K562 (cell line): ENCODE measurements at regions not wholly inside any gene's neighbourhood (a gene's known extent, or its start where the extent isn't known, plus 50 kb on each side); places are given as distances from the start of the nearest gene placed in this dataset.

ENCODE experiments used
- ATAC-seq: fragments of 200-7000 bp; cut with Tn5 transposase; 3 replicates; pipeline ENCODE4 v1.9.1; 2020; ENCODE audit warnings: moderate library complexity
- BruUV-seq: library from RNA; stranded (reverse); fragments of 400-500 nt; replicated peaks from 2 replicates; lab custom pipeline; 2021; lab: Mats Ljungman, UMichigan
- CTCF ChIA-PET: fragments of 300-600 bp; formaldehyde crosslinking; extraction: SDS; loops from one replicate; lab custom pipeline; 2021; ENCODE audit warnings: low intra/inter-chr PET ratio; lab: Yijun Ruan, JAX
- POLR2A ChIA-PET: fragments of 300-600, 350-650 bp; sonication (Branson Sonifier 250); formaldehyde crosslinking; extraction: SDS; loops from one replicate; lab custom pipeline; 2021; ENCODE audit warnings: antibody characterized with exemption, inconsistent platforms; lab: Yijun Ruan, JAX
- DNase-seq, 4 experiments: peaks; one replicate each; pipeline versions ENCODE4 v3.0.0 to v3.0.0-alpha.2; 2011 to 2018; ENCODE audit warnings: low spot score in 3 of 4, mixed read lengths in 3 of 4; ENCODE audit errors: extremely low read depth in 1 of 4
- FAIRE-seq: peaks from 2 replicates; lab custom pipeline; 2011; peaks lifted over from hg19 to GRCh38; lab: Jason Lieb, UNC
- H2AFZ ChIP-seq: 2 replicates; pipeline ENCODE4 v1.6.0; 2011; ENCODE audit warnings: low read depth, low read length, control low read depth, inconsistent platforms
- H3K27ac ChIP-seq: fragments of 200-600 bp; 3 replicates; pipeline ENCODE4 v1.8.0; 2011; ENCODE audit warnings: low read depth, mild to moderate bottlenecking, control low read depth, inconsistent platforms, low read length, moderate library complexity, mixed read lengths; ENCODE audit errors: extremely low read depth
- H3K27me3 ChIP-seq, 2 experiments: fragments of 300-600 bp in 1 of 2; 2 replicates in 1 of 2; 3 replicates in 1 of 2; pipeline versions ENCODE4 v1.6.0 to v1.8.0; 2011; ENCODE audit warnings: inconsistent platforms in 2 of 2, low read length in 2 of 2, mild to moderate bottlenecking in 1 of 2, mixed read lengths in 1 of 2, moderate library complexity in 1 of 2; ENCODE audit not compliant: control insufficient read depth in 2 of 2, insufficient read depth in 2 of 2
- H3K36me3 ChIP-seq: fragments of 300-600 bp; 3 replicates; pipeline ENCODE4 v1.8.0; 2011; ENCODE audit warnings: mild to moderate bottlenecking, low read length, inconsistent platforms; ENCODE audit not compliant: control insufficient read depth, insufficient read depth
- H3K4me1 ChIP-seq, 2 experiments: fragments of 200-600 bp in 1 of 2; replicated peaks in 1 of 2; 2 replicates in 1 of 2; 3 replicates in 1 of 2; pipeline versions ENCODE4 v1.5.1 to v1.8.0; 2011; ENCODE audit warnings: inconsistent platforms in 2 of 2, low read length in 2 of 2, mild to moderate bottlenecking in 1 of 2, mixed read lengths in 1 of 2, moderate library complexity in 1 of 2; ENCODE audit not compliant: control insufficient read depth in 2 of 2, insufficient read depth in 2 of 2
- H3K4me2 ChIP-seq: 2 replicates; pipeline ENCODE4 v1.6.1; 2011; ENCODE audit warnings: low read length, control low read depth, inconsistent platforms, mixed read lengths; ENCODE audit not compliant: insufficient read depth
- H3K4me3 ChIP-seq: fragments of 200-600 bp; sonication (generic), shearing (Covaris generic); 2 replicates; pipeline ENCODE4 v1.5.1; 2016; ENCODE audit warnings: control low read depth, inconsistent platforms
- H3K79me2 ChIP-seq: fragments of 200-600 bp; 3 replicates; pipeline ENCODE4 v1.8.0; 2011; ENCODE audit warnings: low read length, inconsistent platforms; ENCODE audit not compliant: control insufficient read depth, insufficient read depth
- H3K9ac ChIP-seq, 2 experiments: 2 replicates each; pipeline versions ENCODE4 v1.6.0 to v1.6.1; 2011; ENCODE audit warnings: low read depth in 2 of 2, low read length in 2 of 2, control low read depth in 1 of 2, inconsistent platforms in 1 of 2, mild to moderate bottlenecking in 1 of 2, mixed read lengths in 1 of 2; ENCODE audit not compliant: insufficient read depth in 1 of 2
- H3K9me1 ChIP-seq: one replicate; pipeline ENCODE4 v1.6.0; 2011; ENCODE audit warnings: inconsistent platforms, mild to moderate bottlenecking, low read length, moderate library complexity; ENCODE audit not compliant: control insufficient read depth, insufficient read depth
- H3K9me3 ChIP-seq: replicated peaks from 2 replicates; pipeline ENCODE4 v1.5.1; 2011; ENCODE audit warnings: low read depth, low read length, inconsistent platforms; ENCODE audit not compliant: control insufficient read depth, insufficient read depth
- H4K20me1 ChIP-seq: replicated peaks from 2 replicates; pipeline ENCODE4 v1.6.1; 2011; ENCODE audit warnings: low read length, inconsistent platforms, mixed read lengths; ENCODE audit not compliant: control insufficient read depth, insufficient read depth
- C11orf30 ChIP-seq: fragments of 450-650 bp; IDR thresholded peaks from 2 replicates; pipeline ENCODE4 v1.6.1; 2016; ENCODE audit warnings: low read depth, mild to moderate bottlenecking
- MYNN ChIP-seq, 2 experiments: sonication (generic); formaldehyde crosslinking in 1 of 2; IDR thresholded peaks; 2 replicates each; pipeline versions ENCODE4 v1.5.0 to v1.6.1; 2016 to 2020; ENCODE audit warnings: antibody characterized with exemption in 1 of 2, missing genetic modification reagents in 1 of 2
- PHTF2 ChIP-seq: fragments of 250-450 bp; sonication (Bioruptor Pico); IDR thresholded peaks from 2 replicates; pipeline ENCODE4 v1.5.0; 2021; ENCODE audit warnings: mild to moderate bottlenecking
- TCF7 ChIP-seq: sonication (generic); IDR thresholded peaks from 2 replicates; pipeline ENCODE4 v1.6.1; 2016; ENCODE audit warnings: antibody characterized with exemption, borderline replicate concordance
- YBX1 ChIP-seq: fragments of 450-650 bp; IDR thresholded peaks from 2 replicates; pipeline ENCODE4 v1.7.1; 2016; ENCODE audit warnings: mild to moderate bottlenecking
- ZNF133 ChIP-seq: fragments of 250-450 bp; sonication (Bioruptor Pico); IDR thresholded peaks from 2 replicates; pipeline ENCODE4 v1.4.0; 2020; ENCODE audit warnings: mild to moderate bottlenecking
- WGBS: fragments of 100-300 bp; shearing (Covaris generic); methylation state at CpG from one replicate; pipeline ENCODE4 v1.1.6; 2016; ENCODE audit warnings: low coverage, mixed read lengths; ENCODE audit not compliant: insufficient coverage; ENCODE audit errors: missing lambda C conversion rate; 5-methylcytosine and 5-hydroxymethylcytosine counted together
- in situ Hi-C: fragments of 300-500 bp; cut with MboI; formaldehyde crosslinking; loops from 4 replicates; pipeline ENCODE4 v1.15.0; 2018; ENCODE audit warnings: inconsistent platforms, mixed read lengths
- intact Hi-C: fragments of 100-400 bp; cut with micrococcal nuclease; formaldehyde crosslinking; loops from 2 replicates; pipeline ENCODE4 v1.14.2; 2022
- TF ChIP-seq, protein P1 (sequence below): sonication (generic); formaldehyde crosslinking; IDR thresholded peaks from 2 replicates; pipeline ENCODE4 v1.9.0; 2022; ENCODE audit warnings: mild to moderate bottlenecking, missing genetic modification reagents
- TF ChIP-seq, protein P2 (sequence below): fragments of 250-450 bp; sonication (Bioruptor Pico); IDR thresholded peaks from 2 replicates; pipeline ENCODE4 v1.5.0; 2021

DNA sequence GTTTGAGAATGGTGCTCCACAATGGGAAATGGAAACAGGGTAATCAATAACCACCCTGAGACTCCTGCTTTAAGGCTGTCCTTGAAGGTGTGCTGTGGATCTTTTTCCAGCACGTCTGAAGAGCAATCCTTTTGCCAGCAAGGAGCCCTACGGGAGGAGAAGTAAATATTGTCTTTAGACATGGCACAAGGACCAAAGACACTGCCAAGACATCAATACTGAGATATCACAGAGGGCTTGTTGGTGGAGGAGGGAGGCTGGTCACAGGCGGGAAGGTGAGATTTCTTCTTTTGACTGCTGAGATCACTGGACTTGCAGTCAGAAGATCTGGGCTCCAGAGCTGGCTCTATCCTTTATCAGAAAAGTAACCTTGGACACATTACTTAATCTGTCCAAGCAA lies 135.0 kb upstream of the ZNF462 start:
- H3K36me3 ChIP-seq = no peaks in the 10 kb centered on the region
- ATAC-seq (no peak), DNase-seq (no peak), FAIRE-seq (no peak)
- no peak overlapping the region for H3K9ac ChIP-seq
- no peaks in the 10 kb centered on the region for H3K27me3 ChIP-seq
- TF ChIP-seq PHTF2 (CRISPR knock-in tag) (no peak), C11orf30 (no peak), MYNN (IDR thresholded peaks at IDR 0.05) (no peak), MYNN (CRISPR knock-in tag; IDR thresholded peaks at IDR 0.05) (no peak)
- TF ChIP-seq, protein P1, sequence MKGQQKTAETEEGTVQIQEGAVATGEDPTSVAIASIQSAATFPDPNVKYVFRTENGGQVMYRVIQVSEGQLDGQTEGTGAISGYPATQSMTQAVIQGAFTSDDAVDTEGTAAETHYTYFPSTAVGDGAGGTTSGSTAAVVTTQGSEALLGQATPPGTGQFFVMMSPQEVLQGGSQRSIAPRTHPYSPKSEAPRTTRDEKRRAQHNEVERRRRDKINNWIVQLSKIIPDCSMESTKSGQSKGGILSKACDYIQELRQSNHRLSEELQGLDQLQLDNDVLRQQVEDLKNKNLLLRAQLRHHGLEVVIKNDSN = no peak
- no TSS peak for BruUV-seq
- POLR2A ChIA-PET = no interaction called here
- no peaks in the 10 kb centered on the region for H3K4me1 ChIP-seq
- WGBS = 0% methylated on average over 2 of the region's 3 CpGs
- intact Hi-C loops = no loop called here
- in situ Hi-C loops = no loop called here
- CTCF ChIA-PET = no interaction called here
- H3K27ac ChIP-seq = no peak overlapping the region
- H3K79me2 ChIP-seq = no peaks in the 10 kb centered on the region
- H3K9me3 ChIP-seq = no peaks in the 10 kb centered on the region
- no peaks in the 10 kb centered on the region for H3K9me1 ChIP-seq
- H3K4me2 ChIP-seq = no peak overlapping the region
- H3K4me3 ChIP-seq = no peak overlapping the region
- H2AFZ ChIP-seq = no peak overlapping the region
- H4K20me1 ChIP-seq = no peaks in the 10 kb centered on the region

GRCh38 chr9:106728860-106729259 lies 134.1 kb upstream of the ZNF462 start:
- in situ Hi-C loops (no loop called here), intact Hi-C loops (no loop called here)
- H4K20me1 ChIP-seq = no peaks in the 10 kb centered on the region
- 1% methylated on average over 7 of the region's 7 CpGs for WGBS
- no peaks in the 10 kb centered on the region for H3K79me2 ChIP-seq
- DNase-seq = no peak
- no peak overlapping the region for H3K4me3 ChIP-seq
- H3K9ac ChIP-seq = no peak overlapping the region
- no peak overlapping the region for H3K4me2 ChIP-seq
- no peaks in the 10 kb centered on the region for H3K36me3 ChIP-seq
- no peaks in the 10 kb centered on the region for H3K9me1 ChIP-seq
- no TSS peak for BruUV-seq
- POLR2A ChIA-PET = no interaction called here
- TF ChIP-seq ZNF133 (CRISPR knock-in tag) = no peak
- TF ChIP-seq, protein P2, sequence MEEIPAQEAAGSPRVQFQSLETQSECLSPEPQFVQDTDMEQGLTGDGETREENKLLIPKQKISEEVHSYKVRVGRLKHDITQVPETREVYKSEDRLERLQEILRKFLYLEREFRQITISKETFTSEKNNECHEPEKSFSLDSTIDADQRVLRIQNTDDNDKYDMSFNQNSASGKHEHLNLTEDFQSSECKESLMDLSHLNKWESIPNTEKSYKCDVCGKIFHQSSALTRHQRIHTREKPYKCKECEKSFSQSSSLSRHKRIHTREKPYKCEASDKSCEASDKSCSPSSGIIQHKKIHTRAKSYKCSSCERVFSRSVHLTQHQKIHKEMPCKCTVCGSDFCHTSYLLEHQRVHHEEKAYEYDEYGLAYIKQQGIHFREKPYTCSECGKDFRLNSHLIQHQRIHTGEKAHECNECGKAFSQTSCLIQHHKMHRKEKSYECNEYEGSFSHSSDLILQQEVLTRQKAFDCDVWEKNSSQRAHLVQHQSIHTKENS (CRISPR knock-in tag) = no peak
- no peak for TF ChIP-seq YBX1
- TF ChIP-seq TCF7 = no peak
- H3K27me3 ChIP-seq = no peaks in the 10 kb centered on the region
- ATAC-seq = no peak
- CTCF ChIA-PET = no interaction called here
- H3K27ac ChIP-seq = no peak overlapping the region
- H2AFZ ChIP-seq = no peak overlapping the region
- no peaks in the 10 kb centered on the region for H3K4me1 ChIP-seq
- FAIRE-seq = no peak
- no peaks in the 10 kb centered on the region for H3K9me3 ChIP-seq
